NCI-H2029 (cell line): ENCODE measurements at regions not wholly inside any gene's neighbourhood (a gene's known extent, or its start where the extent isn't known, plus 50 kb on each side); places are given as distances from the start of the nearest gene placed in this dataset.

Source experiments
- DNase-seq: peaks from one replicate; lab custom pipeline; 2025; lab: John Stamatoyannopoulos, UW

GRCh38 chr5:158354958-158355357, 496.0 kb upstream of the CLINT1 start:
- no peak for DNase-seq

- no peak for DNase-seq
These were observed 492.7 kb upstream of the CLINT1 start for GRCh38 chr5:158351485-158352125.

GRCh38 chr5:158349987-158350386, 491.0 kb upstream of the CLINT1 start:
- no peak for DNase-seq

GRCh38 chr5:158344376-158344775, 485.4 kb upstream of the CLINT1 start:
- DNase-seq = no peak

GRCh38 chr5:158340608-158341007, 481.7 kb upstream of the CLINT1 start:
- no peak for DNase-seq

GRCh38 chr5:158326256-158326655, 467.3 kb upstream of the CLINT1 start:
- DNase-seq = no peak

GRCh38 chr5:158324236-158324635, 465.3 kb upstream of the CLINT1 start:
- no peak for DNase-seq

- no peak for DNase-seq
These were observed 463.7 kb upstream of the CLINT1 start for GRCh38 chr5:158322620-158323019.

GRCh38 chr5:158320934-158321333, 462.0 kb upstream of the CLINT1 start:
- DNase-seq = no peak

- DNase-seq = no peak
These were observed 461.3 kb upstream of the CLINT1 start for GRCh38 chr5:158320178-158320674.

- DNase-seq = no peak
These were observed 458.6 kb upstream of the CLINT1 start for GRCh38 chr5:158317507-158317906.

- no peak for DNase-seq
These were observed 455.0 kb upstream of the CLINT1 start for GRCh38 chr5:158313733-158314464.

GRCh38 chr5:158313027-158313732, 454.2 kb upstream of the CLINT1 start:
- DNase-seq = no peak

GRCh38 chr5:158309088-158309807, 450.3 kb upstream of the CLINT1 start:
- no peak for DNase-seq

GRCh38 chr5:158308429-158309025, 449.6 kb upstream of the CLINT1 start:
- no peak for DNase-seq

GRCh38 chr5:158305861-158306260, 446.9 kb upstream of the CLINT1 start:
- no peak for DNase-seq

- no peak for DNase-seq
These were observed 445.7 kb upstream of the CLINT1 start for GRCh38 chr5:158304607-158305006.

- DNase-seq = no peak
These were observed 444.9 kb upstream of the CLINT1 start for GRCh38 chr5:158303883-158304282.

GRCh38 chr5:158303275-158303674, 444.3 kb upstream of the CLINT1 start:
- no peak for DNase-seq

GRCh38 chr5:158302029-158302428, 443.1 kb upstream of the CLINT1 start:
- DNase-seq = no peak

GRCh38 chr5:158301186-158301585, 442.2 kb upstream of the CLINT1 start:
- DNase-seq = no peak

GRCh38 chr5:158300256-158300655, 441.3 kb upstream of the CLINT1 start:
- DNase-seq = no peak
